K562 (cell line): ENCODE measurements at regions not wholly inside any gene's neighbourhood (a gene's known extent, or its start where the extent isn't known, plus 50 kb on each side); places are given as distances from the start of the nearest gene placed in this dataset.

Experiments
- ARNT ChIP-seq, 2 experiments: fragments of 450-650 bp; IDR thresholded peaks; 2 replicates each; pipeline ENCODE4 v1.6.1; 2016; ENCODE audit warnings: mild to moderate bottlenecking in 1 of 2
- BMI1 ChIP-seq: fragments of 150-350 bp; IDR thresholded peaks from 2 replicates; pipeline ENCODE4 v1.6.1; 2014; ENCODE audit warnings: low read length
- EP400 ChIP-seq: fragments of 450-650 bp; IDR thresholded peaks from 2 replicates; pipeline ENCODE4 v1.6.1; 2017; ENCODE audit warnings: antibody characterized with exemption, mild to moderate bottlenecking, moderate library complexity
- EZH2 ChIP-seq: IDR thresholded peaks from 2 replicates; pipeline ENCODE4 v1.6.1; 2012; ENCODE audit warnings: low read depth, mild to moderate bottlenecking, inconsistent platforms, low read length, borderline replicate concordance
- HDGF ChIP-seq: fragments of 450-650 bp; IDR thresholded peaks from 2 replicates; pipeline ENCODE4 v1.6.1; 2016
- IRF1 ChIP-seq: sonication (generic); formaldehyde crosslinking; IDR thresholded peaks from 2 replicates; pipeline ENCODE4 v1.8.0; 2022; ENCODE audit warnings: missing genetic modification reagents, mild to moderate bottlenecking, borderline replicate concordance
- IRF9 ChIP-seq: fragments of 450-650 bp; IDR thresholded peaks from 2 replicates; pipeline ENCODE4 v1.6.1; 2016; ENCODE audit warnings: missing biosample characterization, missing genetic modification characterization
- SIN3A ChIP-seq, 2 experiments: fragments of 150-350 bp in 1 of 2; IDR thresholded peaks; 2 replicates each; pipeline ENCODE4 v1.6.1; 2011 to 2016; ENCODE audit warnings: borderline replicate concordance in 2 of 2, low read depth in 2 of 2, low read length in 2 of 2, mild to moderate bottlenecking in 2 of 2, moderate library complexity in 2 of 2; ENCODE audit not compliant: control insufficient read depth in 1 of 2
- SREBF2 ChIP-seq: sonication (generic); formaldehyde crosslinking; IDR thresholded peaks from 2 replicates; pipeline ENCODE4 v1.4.0; 2020; ENCODE audit warnings: mild to moderate bottlenecking, missing genetic modification reagents
- TCF3 ChIP-seq: sonication (generic); formaldehyde crosslinking; IDR thresholded peaks from 2 replicates; pipeline ENCODE4 v1.4.0; 2020; ENCODE audit warnings: mild to moderate bottlenecking, missing genetic modification reagents
- TEAD4 ChIP-seq, 2 experiments: sonication (generic) in 1 of 2; formaldehyde crosslinking in 1 of 2; IDR thresholded peaks; 2 replicates each; pipeline versions ENCODE4 v1.6.1 to v1.8.0; 2012 to 2022; ENCODE audit warnings: borderline replicate concordance in 1 of 2, inconsistent platforms in 1 of 2, low read length in 1 of 2, mild to moderate bottlenecking in 1 of 2, missing genetic modification reagents in 1 of 2
- TOE1 ChIP-seq, 2 experiments: fragments of 450-650 bp in 1 of 2; sonication (generic) in 1 of 2; formaldehyde crosslinking in 1 of 2; IDR thresholded peaks; 2 replicates each; pipeline versions ENCODE4 v1.7.1 to v1.8.0; 2016 to 2022; ENCODE audit warnings: borderline replicate concordance in 2 of 2, mild to moderate bottlenecking in 2 of 2, antibody characterized with exemption in 1 of 2, inconsistent platforms in 1 of 2, low read depth in 1 of 2, missing genetic modification reagents in 1 of 2, moderate library complexity in 1 of 2
- TF ChIP-seq, protein P1 (sequence below), 3 experiments: IDR thresholded peaks in 2 of 3; conservative IDR thresholded peaks in 1 of 3; 2 replicates each; pipeline ENCODE4 v1.5.1; 2011 to 2012; ENCODE audit warnings: low read length in 3 of 3, mild to moderate bottlenecking in 3 of 3, control low read depth in 2 of 3, improper control_type of control experiment in 1 of 3, inconsistent platforms in 1 of 3, low read depth in 1 of 3, mixed read lengths in 1 of 3, moderate library complexity in 1 of 3; ENCODE audit not compliant: insufficient read depth in 2 of 3
- TF ChIP-seq, protein P2 (sequence below): conservative IDR thresholded peaks from 2 replicates; pipeline ENCODE4 v1.6.1; 2011; ENCODE audit warnings: low read depth, mild to moderate bottlenecking, low read length; ENCODE audit not compliant: control insufficient read depth

- TF ChIP-seq TEAD4 (IDR thresholded peaks at IDR 0.05; ENCODE audit: low read length) (no peak), TEAD4 (CRISPR knock-in tag; IDR thresholded peaks at IDR 0.05; ENCODE audit: borderline replicate concordance) (no peak), IRF1 (CRISPR knock-in tag) (no peak), EZH2 (no peak), TCF3 (no peak), SIN3A (IDR thresholded peaks at IDR 0.05; ENCODE audit: borderline replicate concordance in 2 of 2, control insufficient read depth in 1 of 2, low read depth in 2 of 2, low read length in 2 of 2) (no peak), EP400 (no peak), SREBF2 (CRISPR knock-in tag) (no peak), BMI1 (no peak), ARNT (IDR thresholded peaks at IDR 0.05) (no peak), TOE1 (IDR thresholded peaks at IDR 0.05; ENCODE audit: borderline replicate concordance) (no peak), TOE1 (CRISPR knock-in tag; IDR thresholded peaks at IDR 0.05; ENCODE audit: borderline replicate concordance, low read depth) (no peak), IRF9 (tag) (no peak), HDGF (no peak)
- TF ChIP-seq, protein P1, sequence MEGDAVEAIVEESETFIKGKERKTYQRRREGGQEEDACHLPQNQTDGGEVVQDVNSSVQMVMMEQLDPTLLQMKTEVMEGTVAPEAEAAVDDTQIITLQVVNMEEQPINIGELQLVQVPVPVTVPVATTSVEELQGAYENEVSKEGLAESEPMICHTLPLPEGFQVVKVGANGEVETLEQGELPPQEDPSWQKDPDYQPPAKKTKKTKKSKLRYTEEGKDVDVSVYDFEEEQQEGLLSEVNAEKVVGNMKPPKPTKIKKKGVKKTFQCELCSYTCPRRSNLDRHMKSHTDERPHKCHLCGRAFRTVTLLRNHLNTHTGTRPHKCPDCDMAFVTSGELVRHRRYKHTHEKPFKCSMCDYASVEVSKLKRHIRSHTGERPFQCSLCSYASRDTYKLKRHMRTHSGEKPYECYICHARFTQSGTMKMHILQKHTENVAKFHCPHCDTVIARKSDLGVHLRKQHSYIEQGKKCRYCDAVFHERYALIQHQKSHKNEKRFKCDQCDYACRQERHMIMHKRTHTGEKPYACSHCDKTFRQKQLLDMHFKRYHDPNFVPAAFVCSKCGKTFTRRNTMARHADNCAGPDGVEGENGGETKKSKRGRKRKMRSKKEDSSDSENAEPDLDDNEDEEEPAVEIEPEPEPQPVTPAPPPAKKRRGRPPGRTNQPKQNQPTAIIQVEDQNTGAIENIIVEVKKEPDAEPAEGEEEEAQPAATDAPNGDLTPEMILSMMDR (IDR thresholded peaks at IDR 0.05 in 2 of 3, conservative IDR thresholded peaks at IDR 0.05 in 1 of 3; ENCODE audit: insufficient read depth in 2 of 3, low read depth in 1 of 3, low read length in 3 of 3), result no peak
- TF ChIP-seq, protein P2, sequence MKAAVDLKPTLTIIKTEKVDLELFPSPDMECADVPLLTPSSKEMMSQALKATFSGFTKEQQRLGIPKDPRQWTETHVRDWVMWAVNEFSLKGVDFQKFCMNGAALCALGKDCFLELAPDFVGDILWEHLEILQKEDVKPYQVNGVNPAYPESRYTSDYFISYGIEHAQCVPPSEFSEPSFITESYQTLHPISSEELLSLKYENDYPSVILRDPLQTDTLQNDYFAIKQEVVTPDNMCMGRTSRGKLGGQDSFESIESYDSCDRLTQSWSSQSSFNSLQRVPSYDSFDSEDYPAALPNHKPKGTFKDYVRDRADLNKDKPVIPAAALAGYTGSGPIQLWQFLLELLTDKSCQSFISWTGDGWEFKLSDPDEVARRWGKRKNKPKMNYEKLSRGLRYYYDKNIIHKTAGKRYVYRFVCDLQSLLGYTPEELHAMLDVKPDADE, result no peak
Measured at GRCh38 chr11:29783506-29783905, 233.3 kb downstream of the KCNA4 start.
